HEK293 (cell line): ENCODE measurements at regions not wholly inside any gene's neighbourhood (a gene's known extent, or its start where the extent isn't known, plus 50 kb on each side); places are given as distances from the start of the nearest gene placed in this dataset.

Source experiments
- MYNN ChIP-seq: fragments of 450-650 bp; formaldehyde crosslinking; IDR thresholded peaks from 2 replicates; pipeline ENCODE4 v1.5.1; 2016; ENCODE audit warnings: missing biosample characterization, missing genetic modification characterization, borderline replicate concordance
- TCF7L2 ChIP-seq: IDR thresholded peaks from 2 replicates; pipeline ENCODE4 v1.6.1; 2011; ENCODE audit warnings: low read depth, mild to moderate bottlenecking, inconsistent platforms, low read length, moderate library complexity, borderline replicate concordance
- ZBTB20 ChIP-seq: fragments of 450-650 bp; formaldehyde crosslinking; IDR thresholded peaks from 2 replicates; pipeline ENCODE4 v1.5.1; 2016; ENCODE audit warnings: missing biosample characterization, missing genetic modification characterization
- ZNF114 ChIP-seq: fragments of 450-650 bp; formaldehyde crosslinking; IDR thresholded peaks from 2 replicates; pipeline ENCODE4 v1.5.0; 2017; ENCODE audit warnings: missing biosample characterization, missing genetic modification characterization
- ZNF274 ChIP-seq, 2 experiments: fragments of 200-500 bp in 1 of 2; fragments of 450-650 bp in 1 of 2; sonication (Bioruptor generic) in 1 of 2; formaldehyde crosslinking in 1 of 2; IDR thresholded peaks; 2 replicates each; pipeline versions ENCODE4 v1.5.1 to v1.6.1; 2014 to 2016; ENCODE audit warnings: borderline replicate concordance in 1 of 2, inconsistent platforms in 1 of 2, low read length in 1 of 2, missing biosample characterization in 1 of 2, missing genetic modification characterization in 1 of 2
- ZNF292 ChIP-seq: fragments of 450-650 bp; formaldehyde crosslinking; IDR thresholded peaks from 2 replicates; pipeline ENCODE4 v1.5.1; 2016; ENCODE audit warnings: low read depth, missing biosample characterization, missing genetic modification characterization, borderline replicate concordance
- ZNF624 ChIP-seq: fragments of 450-650 bp; formaldehyde crosslinking; IDR thresholded peaks from 2 replicates; pipeline ENCODE4 v1.5.1; 2017; ENCODE audit warnings: missing biosample characterization, missing genetic modification characterization
- TF ChIP-seq, protein P1 (sequence below): fragments of 450-650 bp; formaldehyde crosslinking; IDR thresholded peaks from 2 replicates; pipeline ENCODE4 v1.5.1; 2016; ENCODE audit warnings: missing biosample characterization, missing genetic modification characterization
- TF ChIP-seq, protein P2 (sequence below): fragments of 450-650 bp; formaldehyde crosslinking; IDR thresholded peaks from 2 replicates; pipeline ENCODE4 v1.5.1; 2016; ENCODE audit warnings: missing biosample characterization, missing genetic modification characterization
- TF ChIP-seq, protein P3 (sequence below): fragments of 450-650 bp; formaldehyde crosslinking; IDR thresholded peaks from 2 replicates; pipeline ENCODE4 v1.5.1; 2016; ENCODE audit warnings: missing biosample characterization, missing genetic modification characterization

DNA sequence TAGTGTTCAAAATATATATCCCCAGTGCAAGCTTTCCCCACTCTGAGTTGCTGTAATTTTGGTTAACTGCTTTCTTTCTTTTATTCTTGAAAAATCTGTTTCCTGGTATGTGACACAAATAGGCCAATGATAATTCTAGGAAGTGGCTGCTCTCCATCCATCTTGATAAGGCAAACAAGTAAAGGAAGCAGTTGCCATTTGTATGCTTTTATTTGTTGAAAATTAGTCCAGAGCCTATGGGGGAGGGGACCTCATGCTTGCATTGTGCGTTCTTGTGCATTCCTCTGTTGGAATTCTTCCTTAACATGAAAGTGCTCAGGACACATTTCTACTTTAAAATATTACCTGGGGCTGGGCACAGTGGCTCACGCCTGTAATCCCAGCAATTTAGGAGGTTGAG lies 111.2 kb upstream of the FSHR start:
- TF ChIP-seq, protein P1, sequence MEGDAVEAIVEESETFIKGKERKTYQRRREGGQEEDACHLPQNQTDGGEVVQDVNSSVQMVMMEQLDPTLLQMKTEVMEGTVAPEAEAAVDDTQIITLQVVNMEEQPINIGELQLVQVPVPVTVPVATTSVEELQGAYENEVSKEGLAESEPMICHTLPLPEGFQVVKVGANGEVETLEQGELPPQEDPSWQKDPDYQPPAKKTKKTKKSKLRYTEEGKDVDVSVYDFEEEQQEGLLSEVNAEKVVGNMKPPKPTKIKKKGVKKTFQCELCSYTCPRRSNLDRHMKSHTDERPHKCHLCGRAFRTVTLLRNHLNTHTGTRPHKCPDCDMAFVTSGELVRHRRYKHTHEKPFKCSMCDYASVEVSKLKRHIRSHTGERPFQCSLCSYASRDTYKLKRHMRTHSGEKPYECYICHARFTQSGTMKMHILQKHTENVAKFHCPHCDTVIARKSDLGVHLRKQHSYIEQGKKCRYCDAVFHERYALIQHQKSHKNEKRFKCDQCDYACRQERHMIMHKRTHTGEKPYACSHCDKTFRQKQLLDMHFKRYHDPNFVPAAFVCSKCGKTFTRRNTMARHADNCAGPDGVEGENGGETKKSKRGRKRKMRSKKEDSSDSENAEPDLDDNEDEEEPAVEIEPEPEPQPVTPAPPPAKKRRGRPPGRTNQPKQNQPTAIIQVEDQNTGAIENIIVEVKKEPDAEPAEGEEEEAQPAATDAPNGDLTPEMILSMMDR (tag by site-specific recombination), result no peak
- no peak for TF ChIP-seq MYNN
- no peak for TF ChIP-seq ZNF624
- TF ChIP-seq ZNF114, result no peak
- no peak for TF ChIP-seq TCF7L2
- TF ChIP-seq ZNF292, result no peak
- TF ChIP-seq, protein P2, sequence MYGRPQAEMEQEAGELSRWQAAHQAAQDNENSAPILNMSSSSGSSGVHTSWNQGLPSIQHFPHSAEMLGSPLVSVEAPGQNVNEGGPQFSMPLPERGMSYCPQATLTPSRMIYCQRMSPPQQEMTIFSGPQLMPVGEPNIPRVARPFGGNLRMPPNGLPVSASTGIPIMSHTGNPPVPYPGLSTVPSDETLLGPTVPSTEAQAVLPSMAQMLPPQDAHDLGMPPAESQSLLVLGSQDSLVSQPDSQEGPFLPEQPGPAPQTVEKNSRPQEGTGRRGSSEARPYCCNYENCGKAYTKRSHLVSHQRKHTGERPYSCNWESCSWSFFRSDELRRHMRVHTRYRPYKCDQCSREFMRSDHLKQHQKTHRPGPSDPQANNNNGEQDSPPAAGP (tag by site-specific recombination), result no peak
- no peak for TF ChIP-seq ZNF274 (IDR thresholded peaks at IDR 0.05; ENCODE audit: low read length)
- TF ChIP-seq ZNF274 (tag by site-specific recombination; IDR thresholded peaks at IDR 0.05; ENCODE audit: borderline replicate concordance), result no peak
- no peak for TF ChIP-seq ZBTB20
- TF ChIP-seq, protein P3, sequence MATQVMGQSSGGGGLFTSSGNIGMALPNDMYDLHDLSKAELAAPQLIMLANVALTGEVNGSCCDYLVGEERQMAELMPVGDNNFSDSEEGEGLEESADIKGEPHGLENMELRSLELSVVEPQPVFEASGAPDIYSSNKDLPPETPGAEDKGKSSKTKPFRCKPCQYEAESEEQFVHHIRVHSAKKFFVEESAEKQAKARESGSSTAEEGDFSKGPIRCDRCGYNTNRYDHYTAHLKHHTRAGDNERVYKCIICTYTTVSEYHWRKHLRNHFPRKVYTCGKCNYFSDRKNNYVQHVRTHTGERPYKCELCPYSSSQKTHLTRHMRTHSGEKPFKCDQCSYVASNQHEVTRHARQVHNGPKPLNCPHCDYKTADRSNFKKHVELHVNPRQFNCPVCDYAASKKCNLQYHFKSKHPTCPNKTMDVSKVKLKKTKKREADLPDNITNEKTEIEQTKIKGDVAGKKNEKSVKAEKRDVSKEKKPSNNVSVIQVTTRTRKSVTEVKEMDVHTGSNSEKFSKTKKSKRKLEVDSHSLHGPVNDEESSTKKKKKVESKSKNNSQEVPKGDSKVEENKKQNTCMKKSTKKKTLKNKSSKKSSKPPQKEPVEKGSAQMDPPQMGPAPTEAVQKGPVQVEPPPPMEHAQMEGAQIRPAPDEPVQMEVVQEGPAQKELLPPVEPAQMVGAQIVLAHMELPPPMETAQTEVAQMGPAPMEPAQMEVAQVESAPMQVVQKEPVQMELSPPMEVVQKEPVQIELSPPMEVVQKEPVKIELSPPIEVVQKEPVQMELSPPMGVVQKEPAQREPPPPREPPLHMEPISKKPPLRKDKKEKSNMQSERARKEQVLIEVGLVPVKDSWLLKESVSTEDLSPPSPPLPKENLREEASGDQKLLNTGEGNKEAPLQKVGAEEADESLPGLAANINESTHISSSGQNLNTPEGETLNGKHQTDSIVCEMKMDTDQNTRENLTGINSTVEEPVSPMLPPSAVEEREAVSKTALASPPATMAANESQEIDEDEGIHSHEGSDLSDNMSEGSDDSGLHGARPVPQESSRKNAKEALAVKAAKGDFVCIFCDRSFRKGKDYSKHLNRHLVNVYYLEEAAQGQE, result no peak
